Glutamatergic neuron (in vitro differentiated cells): ENCODE measurements at regions not wholly inside any gene's neighbourhood (a gene's known extent, or its start where the extent isn't known, plus 50 kb on each side); places are given as distances from the start of the nearest gene placed in this dataset.

ENCODE experiments used
- DNase-seq: peaks from one replicate; pipeline ENCODE4 v3.0.0; 2022
- H3K27ac Mint-ChIP-seq: one replicate; pipeline ENCODE4 v1.8.0; 2020; ENCODE audit warnings: mild to moderate bottlenecking, mixed read lengths, inconsistent platforms; ENCODE audit not compliant: unreplicated experiment
- H3K27me3 Mint-ChIP-seq: one replicate; pipeline ENCODE4 v1.8.0; 2020; ENCODE audit warnings: mild to moderate bottlenecking, moderate library complexity, mixed read lengths, inconsistent platforms; ENCODE audit not compliant: unreplicated experiment
- H3K36me3 Mint-ChIP-seq: one replicate; pipeline ENCODE4 v1.8.0; 2020; ENCODE audit warnings: mild to moderate bottlenecking, mixed read lengths, inconsistent platforms; ENCODE audit not compliant: unreplicated experiment
- H3K4me1 Mint-ChIP-seq: one replicate; pipeline ENCODE4 v1.8.0; 2020; ENCODE audit warnings: mild to moderate bottlenecking, low read depth, mixed read lengths, inconsistent platforms; ENCODE audit not compliant: unreplicated experiment
- H3K4me3 Mint-ChIP-seq: one replicate; pipeline ENCODE4 v1.8.0; 2020; ENCODE audit warnings: mild to moderate bottlenecking, mixed read lengths, inconsistent platforms; ENCODE audit not compliant: unreplicated experiment
- H3K9me3 Mint-ChIP-seq: one replicate; pipeline ENCODE4 v1.8.0; 2020; ENCODE audit warnings: mild to moderate bottlenecking, moderate library complexity, mixed read lengths, inconsistent platforms; ENCODE audit not compliant: unreplicated experiment
- CTCF ChIP-seq: fragments of 200-600 bp; sonication (generic); IDR thresholded peaks from one replicate; pipeline ENCODE4 v1.5.0; 2021; ENCODE audit not compliant: partially characterized antibody, unreplicated experiment

DNA sequence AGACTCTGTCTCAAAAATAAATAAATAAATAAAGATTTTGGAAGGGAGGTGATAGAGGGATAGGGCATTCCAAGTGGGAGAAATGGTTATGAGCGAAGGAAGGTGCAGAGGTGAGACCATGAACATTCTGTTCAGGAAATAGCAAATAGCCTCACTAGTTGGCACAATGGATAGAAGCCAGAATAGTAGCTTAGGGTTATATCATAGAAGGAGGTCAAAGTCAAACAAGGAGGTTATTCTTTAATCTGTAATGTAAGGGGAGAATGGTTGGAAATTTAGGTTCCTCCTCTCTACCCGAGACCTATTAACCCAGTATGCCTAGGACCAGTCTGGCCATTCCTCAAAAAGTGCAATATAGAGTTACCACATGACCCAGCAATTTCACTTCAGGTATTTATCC lies 275.8 kb downstream of the MN1 start:
- no peak for TF ChIP-seq CTCF
- Mint-ChIP-seq H3K27ac (no peak overlapping the region), H3K36me3 (no peaks in the 10 kb centered on the region), H3K4me3 (no peak overlapping the region), H3K4me1 (peaks cover 1% of the 10 kb centered on the region), H3K27me3 (peaks cover 19% of the 10 kb centered on the region), H3K9me3 (peaks cover 6% of the 10 kb centered on the region)
- DNase-seq, result no peak

DNA sequence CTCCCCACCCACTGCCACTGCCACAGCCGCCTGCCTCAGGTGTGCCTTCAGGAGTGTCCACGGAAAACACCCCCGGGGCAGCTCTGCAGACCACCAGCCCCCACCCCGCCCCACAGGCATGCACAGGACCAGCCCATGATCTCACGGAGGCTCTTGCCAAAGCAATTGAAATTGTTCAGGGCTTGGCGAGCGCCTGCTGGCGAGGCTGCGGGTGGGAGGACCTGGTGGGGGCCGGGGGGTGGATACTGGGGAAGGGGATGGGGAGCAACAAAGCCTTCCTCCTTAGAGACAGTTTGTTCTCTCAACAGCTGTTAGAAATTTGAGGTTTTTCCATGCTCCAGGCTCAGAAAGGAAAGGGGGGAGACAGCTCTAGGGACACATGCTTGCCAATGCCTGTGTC lies 274.7 kb downstream of the MN1 start:
- DNase-seq, result no peak
- H3K9me3 Mint-ChIP-seq, result peaks cover 6% of the 10 kb centered on the region
- H3K36me3 Mint-ChIP-seq, result no peaks in the 10 kb centered on the region
- no peak for TF ChIP-seq CTCF
- no peak overlapping the region for H3K4me3 Mint-ChIP-seq
- peaks cover 23% of the 10 kb centered on the region for H3K27me3 Mint-ChIP-seq
- H3K27ac Mint-ChIP-seq, result no peak overlapping the region
- H3K4me1 Mint-ChIP-seq, result peaks cover 1% of the 10 kb centered on the region

- Mint-ChIP-seq H3K4me3 (no peak overlapping the region), H3K9me3 (no peaks in the 10 kb centered on the region), H3K27me3 (peaks cover 13% of the 10 kb centered on the region), H3K27ac (no peak overlapping the region), H3K4me1 (peaks cover under 1% of the 10 kb centered on the region), H3K36me3 (no peaks in the 10 kb centered on the region)
- no peak for TF ChIP-seq CTCF
- DNase-seq, result no peak
These were observed 269.6 kb downstream of the MN1 start for GRCh38 chr22:27531782-27532530.

DNA sequence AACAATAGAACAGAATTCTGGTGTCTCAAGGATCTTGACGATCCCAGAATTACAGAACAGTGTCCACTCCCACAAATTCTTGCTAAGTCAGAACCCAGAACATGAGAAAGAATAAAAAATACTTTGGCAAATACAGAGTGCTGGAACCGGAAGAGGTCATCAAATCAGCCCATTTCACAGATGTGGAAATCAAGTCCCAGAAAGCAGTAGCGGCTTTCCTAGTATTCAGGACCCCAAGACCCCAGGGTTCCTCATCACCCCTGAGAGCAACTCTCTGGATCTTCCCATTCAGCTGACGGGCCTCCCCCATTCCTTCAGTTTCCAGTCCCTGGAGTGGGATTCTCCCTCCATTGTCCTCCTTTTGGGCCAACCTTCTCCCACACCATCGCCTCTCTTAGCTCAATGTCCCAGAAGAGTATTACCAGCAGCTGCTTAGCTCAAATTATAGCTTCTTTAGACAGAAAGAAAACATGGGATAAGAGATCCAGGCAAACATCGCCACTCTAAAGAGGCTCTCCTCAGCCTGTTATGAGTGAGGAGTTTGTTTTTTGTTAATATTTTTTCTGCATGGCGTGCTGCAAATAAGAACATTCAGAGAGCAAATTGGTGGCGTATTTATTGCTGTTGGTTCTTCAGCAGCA lies 268.3 kb downstream of the MN1 start:
- H3K36me3 Mint-ChIP-seq, result no peaks in the 10 kb centered on the region
- TF ChIP-seq CTCF, result no peak
- no peak for DNase-seq
- H3K27ac Mint-ChIP-seq, result no peak overlapping the region
- H3K27me3 Mint-ChIP-seq, result peaks cover 11% of the 10 kb centered on the region
- no peak overlapping the region for H3K4me3 Mint-ChIP-seq
- peaks cover 2% of the 10 kb centered on the region for H3K4me1 Mint-ChIP-seq
- no peaks in the 10 kb centered on the region for H3K9me3 Mint-ChIP-seq

DNA sequence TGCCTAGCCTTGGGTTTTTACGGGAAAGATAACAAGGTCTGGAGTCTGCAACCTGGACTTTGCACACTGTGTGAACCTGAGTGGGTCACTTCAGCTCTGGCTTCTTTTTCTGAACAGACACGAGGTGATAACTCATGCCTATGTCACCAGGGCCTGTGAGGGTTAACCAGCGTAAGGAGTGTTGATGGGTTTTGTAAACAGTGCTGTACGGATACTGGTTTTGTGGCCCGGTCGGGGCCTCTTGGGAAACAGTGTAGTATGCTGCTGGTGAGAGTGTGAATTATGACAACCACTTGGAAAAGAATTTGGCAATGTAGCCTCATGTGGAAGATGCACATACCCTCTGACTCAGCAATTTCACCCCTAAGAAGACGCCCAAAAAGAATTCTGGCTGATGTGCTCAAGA lies 266.8 kb downstream of the MN1 start:
- H3K4me3 Mint-ChIP-seq, result no peak overlapping the region
- no peaks in the 10 kb centered on the region for H3K9me3 Mint-ChIP-seq
- TF ChIP-seq CTCF, result no peak
- no peak for DNase-seq
- H3K27ac Mint-ChIP-seq, result no peak overlapping the region
- peaks cover 2% of the 10 kb centered on the region for H3K4me1 Mint-ChIP-seq
- no peaks in the 10 kb centered on the region for H3K36me3 Mint-ChIP-seq
- peaks cover 8% of the 10 kb centered on the region for H3K27me3 Mint-ChIP-seq
